Neural cell (in vitro differentiated cells): ENCODE measurements at regions not wholly inside any gene's neighbourhood (a gene's known extent, or its start where the extent isn't known, plus 50 kb on each side); places are given as distances from the start of the nearest gene placed in this dataset.

Experiments used
- CTCF ChIP-seq: fragments of 450-650 bp; IDR thresholded peaks from 2 replicates; pipeline ENCODE4 v1.5.1; 2014; ENCODE audit warnings: antibody characterized with exemption, mild to moderate bottlenecking, moderate library complexity; ENCODE audit not compliant: poor library complexity, severe bottlenecking
- MXI1 ChIP-seq: fragments of 450-650 bp; conservative IDR thresholded peaks from 2 replicates; pipeline ENCODE4 v1.6.1; 2014; ENCODE audit warnings: antibody characterized with exemption, mild to moderate bottlenecking; ENCODE audit not compliant: poor library complexity, severe bottlenecking
- POLR2AphosphoS5 ChIP-seq: IDR thresholded peaks from 2 replicates; pipeline ENCODE4 v1.6.1; 2012
- RAD21 ChIP-seq: fragments of 450-650 bp; conservative IDR thresholded peaks from 2 replicates; pipeline ENCODE4 v1.6.1; 2014; ENCODE audit warnings: antibody characterized with exemption, mild to moderate bottlenecking, moderate library complexity

- no peak for TF ChIP-seq CTCF
- TF ChIP-seq MXI1 = no peak
- TF ChIP-seq RAD21 = no peak
- TF ChIP-seq POLR2AphosphoS5 = no peak
Observed at GRCh38 chr14:94932589-94932988, 162.7 kb upstream of the GSC start.
